ENCODE measurements at regions not wholly inside any gene's neighbourhood (a gene's known extent, or its start where the extent isn't known, plus 50 kb on each side); places are given as distances from the start of the nearest gene placed in this dataset.

GRCh38 chr1:87196110-87196827 is 132.4 kb upstream of the LMO4 start:
- no peak for DNase-seq

DNA sequence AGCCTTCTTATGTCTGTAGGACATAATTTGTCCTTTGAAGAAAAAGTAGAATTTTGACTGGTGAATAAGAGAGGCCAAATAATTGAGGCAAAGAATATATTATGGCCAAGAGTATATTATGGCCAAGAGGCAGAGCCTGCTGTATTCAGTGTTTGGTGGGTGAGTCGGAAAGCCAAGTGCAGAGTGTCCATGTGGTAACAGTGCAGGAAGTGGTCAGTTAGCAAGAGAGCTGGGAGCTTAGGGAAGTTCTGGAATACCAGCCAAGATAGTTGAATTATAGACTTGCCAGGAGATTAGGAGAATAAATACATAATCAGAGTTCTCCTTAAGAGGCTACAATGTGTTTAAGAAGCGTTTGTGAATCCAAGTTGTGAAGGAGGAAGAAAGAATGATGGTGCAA is 131.5 kb upstream of the LMO4 start:
- no peak for DNase-seq

GRCh38 chr1:87197641-87198040 is 131.0 kb upstream of the LMO4 start:
- DNase-seq: no peak

DNA sequence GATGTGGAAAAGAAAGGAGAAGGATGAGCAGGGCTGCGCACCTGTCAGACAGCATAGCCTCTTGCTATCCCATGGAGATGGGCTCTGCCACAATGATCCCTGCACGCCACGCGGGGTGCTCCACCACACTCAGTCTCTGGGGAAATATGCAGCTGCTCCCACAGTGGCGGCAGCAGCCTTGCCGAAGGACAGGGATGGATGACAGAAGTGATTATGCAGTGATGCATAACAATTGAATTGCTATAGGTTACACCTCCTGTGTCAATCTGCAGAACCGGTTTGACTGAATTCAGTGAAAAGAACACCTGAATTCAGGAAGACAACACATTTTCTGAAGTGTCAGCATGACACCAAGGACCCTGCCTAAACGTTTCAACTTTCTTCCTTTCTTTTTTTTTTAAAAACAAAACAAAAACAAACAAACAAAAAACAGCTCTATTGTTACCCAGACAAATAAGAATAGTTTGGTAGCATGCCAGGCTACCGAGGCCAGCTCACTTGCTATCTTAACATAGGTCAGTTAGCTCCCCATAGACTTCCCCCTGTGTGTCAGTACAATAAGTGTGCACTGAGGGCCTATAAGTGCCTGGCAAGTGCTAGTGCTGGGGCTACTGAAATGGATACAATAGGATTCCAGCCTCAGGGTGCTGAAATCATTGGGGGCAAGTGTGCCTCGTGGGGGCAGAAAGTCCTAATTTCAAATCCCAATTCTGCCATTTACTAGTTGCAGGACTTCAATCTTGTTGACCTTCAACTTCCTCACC is 127.6 kb upstream of the LMO4 start:
- DNase-seq: peak; percentile 16

DNA sequence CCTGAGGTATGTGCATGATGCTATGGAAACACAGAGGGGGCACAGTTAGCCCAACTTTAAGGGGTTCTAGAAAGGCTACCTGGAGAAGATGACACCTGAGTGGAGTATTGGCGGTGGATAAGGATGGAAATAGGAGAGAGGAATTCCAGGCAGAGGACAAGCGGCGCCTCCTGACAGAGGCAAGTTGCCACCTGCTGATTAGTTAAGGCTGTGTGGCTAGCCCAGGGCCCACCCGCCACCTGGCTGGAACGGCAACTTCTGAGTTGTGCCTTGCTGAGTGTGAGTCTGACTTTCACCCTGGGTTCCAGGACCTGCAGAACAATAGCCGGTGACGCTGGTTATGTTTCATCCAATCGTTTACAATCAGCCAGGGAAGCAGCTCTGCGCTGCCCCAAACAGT is 126.9 kb upstream of the LMO4 start:
- no peak for DNase-seq

DNA sequence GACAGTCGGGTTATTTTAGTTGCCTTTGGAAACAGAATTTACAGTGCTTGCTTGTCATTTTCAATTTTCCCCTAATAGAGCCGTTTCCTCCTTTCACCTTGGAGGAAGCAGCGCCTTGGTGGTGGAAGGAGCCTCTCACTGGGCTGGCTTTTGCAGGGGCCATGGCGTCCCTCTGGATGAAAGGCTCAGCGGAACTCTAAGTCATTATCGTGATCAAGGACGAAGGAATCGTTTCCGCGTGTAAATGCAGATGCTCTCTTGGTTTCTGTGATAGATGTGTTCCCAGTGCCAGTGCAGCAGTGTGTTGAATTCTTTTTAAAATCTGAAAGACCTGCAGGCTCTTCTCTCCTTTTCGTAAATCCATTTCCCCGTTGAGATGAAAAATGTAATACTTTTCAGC is 126.2 kb upstream of the LMO4 start:
- no peak for DNase-seq

DNA sequence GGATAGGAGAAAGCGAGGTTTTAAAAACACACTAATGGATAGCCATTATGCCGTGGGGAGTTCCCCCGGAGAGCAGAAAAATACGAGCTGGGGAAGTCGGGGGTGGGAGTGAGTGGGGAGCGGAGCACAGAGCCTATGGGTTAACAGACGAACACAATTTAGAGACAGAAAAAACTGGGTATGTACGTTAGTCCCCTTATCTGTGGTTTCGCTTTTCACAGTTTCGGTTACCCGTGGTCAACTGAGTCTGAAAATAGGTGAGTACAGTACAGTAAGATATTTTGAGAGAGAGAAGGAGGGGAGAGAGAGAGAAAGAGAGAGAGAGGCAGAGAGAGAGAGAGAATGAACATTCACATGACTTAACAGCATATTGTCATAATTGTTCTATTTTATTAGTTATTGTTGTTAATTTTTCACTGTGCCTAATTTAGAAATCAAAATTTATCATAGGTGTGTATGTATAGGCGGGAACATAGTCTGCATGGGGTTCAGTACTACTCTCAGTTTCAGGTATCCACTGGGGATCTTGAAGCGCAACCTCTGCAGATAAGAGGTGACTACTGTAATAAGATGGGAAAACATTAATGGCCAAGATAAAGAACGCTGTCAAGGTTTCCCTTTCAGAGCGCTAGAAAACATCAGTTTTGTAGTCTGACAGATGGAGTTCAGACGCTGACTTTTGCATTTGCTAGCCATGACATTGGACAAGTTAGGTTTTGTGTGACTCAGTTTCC is 125.6 kb upstream of the LMO4 start:
- no peak for DNase-seq

- DNase-seq: no peak
These were observed 124.8 kb upstream of the LMO4 start for GRCh38 chr1:87203904-87204303.

DNA sequence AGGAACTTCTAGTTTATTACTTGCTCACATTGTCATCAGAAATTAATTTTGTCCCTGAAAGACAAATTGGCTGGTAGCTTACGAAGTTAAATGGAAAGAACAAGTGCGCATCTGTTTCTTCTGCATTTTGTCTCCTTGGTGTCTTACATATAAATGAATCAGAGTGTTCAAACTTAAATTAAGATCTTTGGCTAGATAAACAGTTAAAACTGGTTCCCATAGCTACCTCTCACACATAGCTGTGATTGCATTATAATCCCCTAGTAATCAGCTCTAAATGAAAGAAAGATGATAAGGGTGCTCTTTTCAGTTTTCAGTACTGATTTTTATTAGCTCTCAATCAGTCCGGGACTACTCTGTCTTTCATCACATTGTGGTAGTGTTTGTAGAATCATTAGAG is 124.2 kb upstream of the LMO4 start:
- DNase-seq: no peak

DNA sequence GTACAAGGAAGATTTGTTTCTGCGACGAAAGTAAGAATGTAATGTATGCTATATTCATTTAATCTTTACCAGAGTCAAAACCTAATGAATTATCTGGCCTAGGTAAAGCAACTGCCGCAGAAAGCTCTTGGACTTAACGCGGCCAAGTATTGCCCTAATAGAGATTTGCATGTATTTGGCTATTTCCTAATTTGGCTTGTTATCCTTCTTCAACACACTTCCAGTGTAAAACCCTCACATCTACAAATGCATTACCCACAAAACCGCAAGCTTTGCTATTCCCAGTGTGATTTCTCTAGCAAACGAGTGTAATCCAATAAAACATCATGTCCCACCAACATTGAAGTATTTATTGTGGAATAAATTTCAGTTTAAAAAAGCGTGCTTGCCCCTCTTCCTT is 123.8 kb upstream of the LMO4 start:
- no peak for DNase-seq

- no peak for DNase-seq
These were observed 122.4 kb upstream of the LMO4 start for GRCh38 chr1:87206044-87206831.

GRCh38 chr1:87208080-87208479 is 120.6 kb upstream of the LMO4 start:
- DNase-seq: no peak

DNA sequence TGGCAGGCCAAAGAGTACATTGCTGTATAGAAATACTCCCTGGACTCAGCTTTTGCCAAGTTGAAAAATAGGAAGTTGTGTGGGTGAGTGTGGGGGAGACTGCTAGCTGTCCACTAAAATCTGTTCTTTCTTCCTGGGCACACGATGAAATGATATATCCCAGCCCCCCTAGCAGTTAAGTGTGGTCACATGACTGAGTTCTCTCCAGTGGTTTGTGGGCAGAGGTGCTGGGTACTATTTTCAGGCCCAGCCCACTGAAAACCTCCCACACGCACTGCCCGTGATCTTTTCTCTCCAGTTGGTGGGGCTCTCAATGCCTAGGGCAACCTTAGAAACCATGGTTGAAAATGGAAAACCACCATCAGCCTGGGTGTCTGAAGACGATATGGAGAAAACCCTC is 119.7 kb upstream of the LMO4 start:
- no peak for DNase-seq

- no peak for DNase-seq
These were observed 118.5 kb upstream of the LMO4 start for GRCh38 chr1:87210151-87210550.

- no peak for DNase-seq
These were observed 116.1 kb upstream of the LMO4 start for GRCh38 chr1:87212431-87213134.

GRCh38 chr1:87213135-87213515 is 115.6 kb upstream of the LMO4 start:
- no peak for DNase-seq

- DNase-seq: no peak
These were observed 113.1 kb upstream of the LMO4 start for GRCh38 chr1:87215592-87215991.

DNA sequence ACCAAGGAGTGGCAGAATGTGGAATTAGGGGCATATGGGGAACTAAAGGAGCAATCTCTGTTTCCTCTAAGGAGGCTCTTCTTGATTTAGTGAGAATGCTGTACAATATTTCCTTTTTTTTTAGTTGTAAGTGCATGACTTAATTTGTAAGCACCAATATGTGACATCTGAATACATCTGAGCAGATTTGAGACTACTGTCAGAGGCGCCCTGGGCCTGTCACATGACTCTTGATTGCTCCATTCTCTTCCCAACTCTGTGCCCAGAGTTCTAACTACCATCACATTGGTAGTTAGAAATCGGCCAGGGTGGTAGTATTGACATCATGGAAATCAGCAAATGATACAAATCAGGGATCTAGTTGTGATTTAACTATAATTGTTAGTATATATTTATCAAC is 110.1 kb upstream of the LMO4 start:
- no peak for DNase-seq

GRCh38 chr1:87219141-87219540 is 109.5 kb upstream of the LMO4 start:
- no peak for DNase-seq

DNA sequence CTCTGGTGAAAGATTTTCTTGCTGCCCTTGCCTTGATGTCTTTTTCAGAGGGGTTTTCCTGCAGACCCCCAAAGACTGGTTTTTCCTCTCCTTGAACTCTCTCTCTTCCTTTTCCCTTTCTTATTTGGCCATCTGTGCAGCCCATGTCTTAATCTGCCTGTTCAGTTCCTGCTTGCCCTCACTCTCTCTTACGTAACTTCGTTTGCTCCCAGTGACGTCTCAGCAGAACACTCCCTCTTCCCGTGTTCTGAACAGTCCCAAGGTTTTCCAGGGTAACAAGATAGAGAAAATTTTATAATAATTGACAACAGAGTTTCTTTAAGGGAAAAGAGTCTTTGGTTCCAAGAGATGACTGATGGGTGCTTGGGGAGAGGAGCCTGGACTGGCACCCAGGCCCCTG is 109.1 kb upstream of the LMO4 start:
- DNase-seq: no peak

GRCh38 chr1:87220993-87221392 is 107.7 kb upstream of the LMO4 start:
- DNase-seq: no peak

DNA sequence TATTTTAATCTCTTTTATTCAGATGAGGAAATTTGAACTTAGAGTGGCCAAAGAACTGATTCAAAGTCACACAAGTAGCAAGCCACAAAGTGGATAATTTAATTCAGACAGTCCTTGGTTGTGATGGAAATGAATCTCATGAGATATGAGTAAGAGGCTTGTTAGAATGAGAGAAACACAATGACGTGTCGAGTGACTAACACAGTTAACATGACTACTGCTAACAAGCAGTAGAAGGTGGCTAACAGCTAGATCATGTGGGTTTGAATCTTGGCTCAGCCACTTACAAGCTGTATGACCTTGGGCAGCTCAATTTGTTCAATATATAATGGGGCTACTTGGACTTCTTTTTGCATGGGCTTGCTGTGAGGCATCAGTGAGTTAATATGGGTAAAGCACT is 104.5 kb upstream of the LMO4 start:
- DNase-seq: no peak

GRCh38 chr1:87225171-87225570 is 103.5 kb upstream of the LMO4 start:
- no peak for DNase-seq
